Body of pancreas (tissue), 4 donors: ENCODE measurements at regions not wholly inside any gene's neighbourhood (a gene's known extent, or its start where the extent isn't known, plus 50 kb on each side); places are given as distances from the start of the nearest gene placed in this dataset.
A peak's percentile ranks its signal among the peaks of the same experiment; 100 is the strongest.

Source experiments
- ATAC-seq: fragments of 150-250 bp; one replicate; pipeline ENCODE4 v1.9.1; 2016
- DNase-seq, 4 donors: peaks; one replicate each; pipeline ENCODE4 v3.0.0-alpha.2; 2019
- H3K27ac ChIP-seq, 4 donors: fragments of 200-600 bp; sonication (generic); 1 replicate in 3 of 4; 2 replicates in 1 of 4; pipeline versions ENCODE4 v1.5.1 to v1.6.1; 2016 to 2019; ENCODE audit warnings: mild to moderate bottlenecking in 1 of 4, mixed read lengths in 1 of 4, moderate library complexity in 1 of 4
- H3K27me3 ChIP-seq, 2 donors: fragments of 200-600 bp; sonication (generic); one replicate each; pipeline ENCODE4 v1.6.0; 2016; ENCODE audit warnings: mild to moderate bottlenecking in 1 of 2
- H3K36me3 ChIP-seq, 2 donors: fragments of 200-600 bp; sonication (generic); replicated peaks in 1 of 2; 2 replicates each; pipeline ENCODE4 v1.5.1; 2016; ENCODE audit warnings: low read depth in 2 of 2; ENCODE audit not compliant: insufficient read depth in 1 of 2
- H3K4me1 ChIP-seq: fragments of 200-600 bp; sonication (generic); one replicate; pipeline ENCODE4 v1.6.0; 2016
- H3K4me3 ChIP-seq, 2 donors: fragments of 200-600 bp; sonication (generic); 1 replicate in 1 of 2; 2 replicates in 1 of 2; pipeline ENCODE4 v1.5.1; 2016 to 2019
- H3K9me3 ChIP-seq, 3 donors: fragments of 200-600 bp; sonication (generic); 1 replicate in 2 of 3; 2 replicates in 1 of 3; pipeline ENCODE4 v1.5.1; 2016
- POLR2A ChIP-seq, 3 donors: fragments of 450-650 bp; IDR thresholded peaks; one replicate each; pipeline ENCODE4 v1.6.1; 2016; ENCODE audit warnings: antibody characterized with exemption in 3 of 3, mild to moderate bottlenecking in 2 of 3
- WGBS, 2 donors: methylation state at CpG; one replicate each; pipeline ENCODE4 v1.1.5; 2017; 5-methylcytosine and 5-hydroxymethylcytosine counted together
- intact Hi-C: fragments of 100-400 bp; cut with DNase I; formaldehyde crosslinking; loops from one replicate; pipeline ENCODE4 v1.15.1; 2023
- TF ChIP-seq, protein P1 (sequence below), 7 experiments: fragments of 450-650 bp in 4 of 7; fragments of 200-600 bp in 3 of 7; sonication (generic) in 3 of 7; IDR thresholded peaks; one replicate each; pipeline ENCODE4 v1.5.1; 2016 to 2019; ENCODE audit warnings: antibody characterized with exemption in 7 of 7

DNA sequence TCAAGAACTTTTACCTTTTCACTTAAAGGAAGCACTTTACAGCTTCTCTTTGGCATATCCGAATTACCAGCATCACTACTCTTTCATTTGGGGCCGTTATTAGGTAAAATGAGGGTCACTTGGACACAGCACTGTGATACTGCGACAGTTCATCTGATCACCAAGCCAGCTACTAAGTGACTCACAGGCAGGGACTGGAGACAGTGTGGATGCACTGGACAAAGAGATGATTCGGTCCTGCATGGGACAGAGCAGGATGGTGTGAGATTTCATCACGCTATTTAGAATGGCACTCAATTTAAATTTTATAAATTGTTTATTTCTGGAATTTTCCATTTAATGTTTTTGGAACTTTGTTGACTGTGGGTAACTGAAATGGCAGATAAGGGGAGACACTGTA lies 166.9 kb upstream of the IL12A start:
- TF ChIP-seq, protein P1, sequence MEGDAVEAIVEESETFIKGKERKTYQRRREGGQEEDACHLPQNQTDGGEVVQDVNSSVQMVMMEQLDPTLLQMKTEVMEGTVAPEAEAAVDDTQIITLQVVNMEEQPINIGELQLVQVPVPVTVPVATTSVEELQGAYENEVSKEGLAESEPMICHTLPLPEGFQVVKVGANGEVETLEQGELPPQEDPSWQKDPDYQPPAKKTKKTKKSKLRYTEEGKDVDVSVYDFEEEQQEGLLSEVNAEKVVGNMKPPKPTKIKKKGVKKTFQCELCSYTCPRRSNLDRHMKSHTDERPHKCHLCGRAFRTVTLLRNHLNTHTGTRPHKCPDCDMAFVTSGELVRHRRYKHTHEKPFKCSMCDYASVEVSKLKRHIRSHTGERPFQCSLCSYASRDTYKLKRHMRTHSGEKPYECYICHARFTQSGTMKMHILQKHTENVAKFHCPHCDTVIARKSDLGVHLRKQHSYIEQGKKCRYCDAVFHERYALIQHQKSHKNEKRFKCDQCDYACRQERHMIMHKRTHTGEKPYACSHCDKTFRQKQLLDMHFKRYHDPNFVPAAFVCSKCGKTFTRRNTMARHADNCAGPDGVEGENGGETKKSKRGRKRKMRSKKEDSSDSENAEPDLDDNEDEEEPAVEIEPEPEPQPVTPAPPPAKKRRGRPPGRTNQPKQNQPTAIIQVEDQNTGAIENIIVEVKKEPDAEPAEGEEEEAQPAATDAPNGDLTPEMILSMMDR (IDR thresholded peaks at IDR 0.05): no peak
- no peaks in the 10 kb centered on the region for H3K36me3 ChIP-seq
- H3K4me1 ChIP-seq: no peaks in the 10 kb centered on the region

DNA sequence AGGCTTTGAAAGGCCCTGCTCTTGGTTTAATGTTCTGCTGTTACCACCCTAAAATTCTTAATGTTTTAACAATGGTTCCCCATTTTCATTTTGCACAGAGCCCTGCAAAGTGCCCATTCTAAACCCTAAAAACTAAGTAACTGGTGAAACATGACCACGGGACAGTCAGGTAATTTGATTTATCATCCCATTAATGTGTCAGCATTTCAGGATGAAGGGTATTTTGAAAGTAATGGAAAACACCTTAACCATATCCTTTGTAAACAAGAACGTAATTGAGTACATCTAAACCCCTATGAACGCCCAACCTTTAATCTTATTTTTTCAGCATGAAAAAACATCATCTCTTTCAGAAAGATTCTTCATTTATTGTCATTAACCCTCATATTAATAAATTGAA lies 164.9 kb upstream of the IL12A start:
- intact Hi-C loops: no loop called here
- ATAC-seq (no peak), DNase-seq (no peak)
- H3K4me3 ChIP-seq: no peak overlapping the region
- no peak overlapping the region for H3K27ac ChIP-seq
- 51 to 52% methylated on average over 3 of the region's 3 CpGs for WGBS, 2 donors
- H3K4me1 ChIP-seq: peaks cover 3% of the 10 kb centered on the region
- no peaks in the 10 kb centered on the region for H3K36me3 ChIP-seq
- no peaks in the 10 kb centered on the region for H3K27me3 ChIP-seq
- TF ChIP-seq, protein P1 (IDR thresholded peaks at IDR 0.05): no peak
- no peak for TF ChIP-seq POLR2A (IDR thresholded peaks at IDR 0.05)
- no peaks in the 10 kb centered on the region for H3K9me3 ChIP-seq

More for the DNA sequence above, 166.9 kb upstream of the IL12A start:
- WGBS, 2 donors: 76 to 83% methylated on average over 5 of the region's 5 CpGs
- no peak for DNase-seq
- ATAC-seq: no peak
- Histone ChIP-seq H3K27ac (no peak overlapping the region), H3K9me3 (no peaks in the 10 kb centered on the region), H3K27me3 (no peaks in the 10 kb centered on the region), H3K4me3 (no peak overlapping the region)
- intact Hi-C loops: no loop called here

DNA sequence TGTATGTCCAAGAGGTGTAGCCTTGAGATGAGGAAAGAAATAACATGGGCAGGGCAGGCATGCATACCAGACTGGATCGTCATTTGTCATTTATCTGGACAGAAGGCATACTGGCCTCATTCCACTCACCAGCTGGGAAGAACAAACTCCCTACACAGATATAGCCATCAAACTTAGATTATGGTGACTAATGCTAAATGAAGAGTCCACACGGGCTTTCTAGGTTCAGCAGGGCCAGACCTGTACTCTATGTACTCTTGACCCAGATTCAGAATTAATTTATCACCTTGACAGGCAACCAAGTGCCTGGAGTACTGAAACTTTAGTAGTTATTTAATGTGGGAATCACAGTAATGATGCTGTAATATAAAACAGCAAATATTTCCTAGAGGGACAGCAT lies 164.3 kb upstream of the IL12A start:
- Histone ChIP-seq H3K27me3 (no peaks in the 10 kb centered on the region), H3K27ac (no peak overlapping the region), H3K36me3 (no peaks in the 10 kb centered on the region), H3K4me1 (peaks cover 7% of the 10 kb centered on the region), H3K4me3 (no peak overlapping the region), H3K9me3 (no peaks in the 10 kb centered on the region)
- 0 to 21% methylated on average over 2 of the region's 2 CpGs for WGBS, 2 donors
- intact Hi-C loops: no loop called here
- DNase-seq (peak in 3 of 4 donors; percentile 13 to 51 (median 30)), ATAC-seq (peak; percentile 85)
- no peak for TF ChIP-seq POLR2A (IDR thresholded peaks at IDR 0.05)
- TF ChIP-seq, protein P1 (IDR thresholded peaks at IDR 0.05): no peak

DNA sequence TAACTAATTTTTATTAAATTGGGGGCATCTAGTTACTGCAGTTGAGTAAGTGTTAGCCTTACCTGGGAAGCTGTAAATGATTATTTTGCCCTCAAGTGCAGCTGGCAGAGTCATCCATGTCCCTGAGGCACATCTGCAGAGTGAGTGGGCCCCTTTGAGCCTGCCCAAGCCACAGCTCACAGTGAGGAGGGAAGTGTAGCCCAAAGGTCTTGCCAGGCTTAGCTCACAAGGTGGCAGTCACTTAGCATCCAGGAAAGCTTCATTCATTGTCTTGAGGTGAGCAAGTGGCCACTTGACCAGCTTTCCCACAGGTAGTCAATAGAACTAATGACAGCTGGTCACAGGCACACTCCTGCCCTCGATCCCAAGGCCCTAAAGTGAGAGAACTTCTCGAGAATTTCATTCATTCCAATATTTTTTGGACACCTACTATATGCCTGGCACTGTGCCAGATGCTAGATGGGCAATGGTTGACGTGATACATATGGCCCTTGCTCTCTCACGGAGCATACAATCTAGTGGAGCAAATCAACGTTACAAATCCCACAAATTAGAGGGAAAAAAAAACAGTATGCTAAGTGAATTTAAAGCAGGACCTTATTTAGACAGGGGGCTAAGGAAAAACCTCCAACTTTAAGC lies 163.3 kb upstream of the IL12A start:
- peaks cover 14% of the 10 kb centered on the region for H3K4me1 ChIP-seq
- no peaks in the 10 kb centered on the region for H3K27me3 ChIP-seq
- DNase-seq (no peak), ATAC-seq (no peak)
- H3K4me3 ChIP-seq: no peak overlapping the region
- H3K27ac ChIP-seq: no peak overlapping the region
- no peak for TF ChIP-seq POLR2A (IDR thresholded peaks at IDR 0.05)
- TF ChIP-seq, protein P1 (IDR thresholded peaks at IDR 0.05): no peak
- WGBS, 2 donors: 44 to 45% methylated on average over 5 of the region's 5 CpGs
- intact Hi-C loops: no loop called here
- H3K9me3 ChIP-seq: no peaks in the 10 kb centered on the region
- H3K36me3 ChIP-seq: no peaks in the 10 kb centered on the region

DNA sequence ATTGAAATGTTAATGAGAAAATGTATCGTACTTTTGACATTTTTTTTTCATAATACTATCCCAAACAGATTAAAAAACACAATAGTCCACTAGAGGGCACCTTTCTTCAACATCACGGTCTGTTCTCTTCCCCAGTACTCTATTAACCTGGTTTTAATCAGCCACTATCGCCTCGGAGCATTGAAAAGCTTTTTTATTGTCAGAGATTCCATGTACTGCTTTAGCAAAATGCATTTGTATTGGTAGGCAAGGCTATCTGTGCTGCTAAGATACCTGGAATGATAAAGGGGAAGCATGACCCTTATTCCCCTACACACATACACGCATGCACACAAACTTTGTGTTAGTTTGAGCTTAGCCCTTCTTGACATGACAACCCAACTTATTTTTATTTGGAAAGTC lies 160.1 kb upstream of the IL12A start:
- WGBS, 2 donors: 18 to 20% methylated on average over 5 of the region's 5 CpGs
- no peak for DNase-seq
- intact Hi-C loops: no loop called here

More for the DNA sequence above, 160.1 kb upstream of the IL12A start:
- Histone ChIP-seq H3K9me3 (no peaks in the 10 kb centered on the region), H3K27ac (no peak overlapping the region), H3K4me3 (no peak overlapping the region), H3K27me3 (no peaks in the 10 kb centered on the region), H3K4me1 (peaks cover 14% of the 10 kb centered on the region), H3K36me3 (no peaks in the 10 kb centered on the region)
- peak; percentile 54 for ATAC-seq
- TF ChIP-seq, protein P1 (IDR thresholded peaks at IDR 0.05): peak in 6 of 7 experiments; percentile 32 to 44 (median 39)
- TF ChIP-seq POLR2A (IDR thresholded peaks at IDR 0.05): no peak
